ENCODE measurements at regions not wholly inside any gene's neighbourhood (a gene's known extent, or its start where the extent isn't known, plus 50 kb on each side); places are given as distances from the start of the nearest gene placed in this dataset.

GRCh38 chr2:558879-559278, 118.3 kb downstream of the TMEM18 start:
- H3K4me1 ChIP-seq (ENCODE audit: control insufficient read depth, insufficient read depth, low read length), result no peaks in the 10 kb centered on the region
- BruUV-seq (replicated peaks), result no TSS peak
- 41% methylated on average over 14 of the region's 14 CpGs for WGBS (ENCODE audit: insufficient coverage, insufficient replicate concordance, low lambda C conversion rate, missing lambda C conversion rate)
- TF ChIP-seq CBX3 (IDR thresholded peaks at IDR 0.05; ENCODE audit: borderline replicate concordance, low read depth) (no peak), CHD4 (IDR thresholded peaks at IDR 0.05) (no peak), HDAC6 (IDR thresholded peaks at IDR 0.05; ENCODE audit: unreplicated experiment) (no peak), STAT3 (IDR thresholded peaks at IDR 0.05; ENCODE audit: low read depth, low read length) (no peak), EGR1 (IDR thresholded peaks at IDR 0.05; ENCODE audit: borderline replicate concordance in 1 of 2, low read depth in 2 of 2, low read length in 2 of 2) (no peak), NR2F1 (conservative IDR thresholded peaks at IDR 0.05) (no peak), ZNF687 (IDR thresholded peaks at IDR 0.05) (no peak)
- no peaks in the 10 kb centered on the region for H3K9me3 ChIP-seq (replicated peaks; ENCODE audit: control insufficient read depth, insufficient read depth, low read length)
- intact Hi-C loops (cut with micrococcal nuclease; ENCODE audit: unreplicated experiment) (no loop called here), in situ Hi-C loops (cut with MboI) (no loop called here)
- no peaks in the 10 kb centered on the region for H3K79me2 ChIP-seq (ENCODE audit: control insufficient read depth, insufficient read depth, low read length)
- H3K36me3 ChIP-seq (ENCODE audit: control insufficient read depth in 2 of 2, insufficient read depth in 2 of 2, low read length in 1 of 2), result no peaks in the 10 kb centered on the region
- 0 out of 4 replicates have a peak, but pooled peaks cover 0 to 1% of the 10 kb centered on the region in 2 experiments for H3K27me3 ChIP-seq (replicated peaks in 1 of 2; ENCODE audit: control insufficient read depth in 2 of 2, insufficient read depth in 2 of 2, low read length in 1 of 2)
- no peak overlapping the region for H2AFZ ChIP-seq (ENCODE audit: control insufficient read depth, low read depth, low read length)
- DNase-seq (ENCODE audit: low read depth, low spot score) (no peak), ATAC-seq (no peak), FAIRE-seq (no peak)
- ChIA-PET CTCF (no interaction called here), SMC1A (ENCODE audit: uncharacterized antibody, unreplicated experiment) (no interaction called here), POLR2A (no interaction called here), RAD21 (ENCODE audit: unreplicated experiment) (no interaction called here)
- H3K4me2 ChIP-seq (ENCODE audit: control insufficient read depth, insufficient read depth), result no peak overlapping the region
- H3K9ac ChIP-seq (ENCODE audit: control insufficient read depth, insufficient read depth, low read length), result no peak overlapping the region
- no peak overlapping the region for H3K4me3 ChIP-seq
- H3K27ac ChIP-seq (ENCODE audit: control insufficient read depth, insufficient read depth), result no peak overlapping the region
- H4K20me1 ChIP-seq (ENCODE audit: control insufficient read depth, insufficient read depth), result no peaks in the 10 kb centered on the region

All from GM12878 (cell line).